CD14-positive monocyte (primary cell): ENCODE measurements at regions not wholly inside any gene's neighbourhood (a gene's known extent, or its start where the extent isn't known, plus 50 kb on each side); places are given as distances from the start of the nearest gene placed in this dataset.
A peak's percentile ranks its signal among the peaks of the same experiment; 100 is the strongest.

Experiments used
- DNase-seq, 3 donors: peaks; one replicate each; pipeline ENCODE4 v3.0.0-alpha.2; 2011 to 2022
- H2AFZ ChIP-seq: 2 replicates; pipeline ENCODE4 v1.6.0; 2012; ENCODE audit warnings: mild to moderate bottlenecking, low read depth, low read length, inconsistent platforms; ENCODE audit not compliant: insufficient read depth, poor library complexity, severe bottlenecking
- H3K27ac ChIP-seq, 2 donors: 1 replicate in 1 of 2; 2 replicates in 1 of 2; pipeline ENCODE4 v1.5.1; 2012 to 2013; ENCODE audit warnings: low read length in 2 of 2, control low read depth in 1 of 2, inconsistent platforms in 1 of 2, low read depth in 1 of 2, mild to moderate bottlenecking in 1 of 2
- H3K27me3 ChIP-seq, 2 donors: one replicate each; pipeline versions ENCODE4 v1.6.0 to v1.6.1; 2011 to 2013; ENCODE audit warnings: low read length in 2 of 2; ENCODE audit not compliant: control insufficient read depth in 2 of 2, insufficient read depth in 2 of 2
- H3K36me3 ChIP-seq, 2 donors: replicated peaks in 1 of 2; 1 replicate in 1 of 2; 2 replicates in 1 of 2; pipeline versions ENCODE4 v1.5.1 to v1.6.1; 2012 to 2013; ENCODE audit warnings: low read length in 2 of 2, control low read depth in 1 of 2, inconsistent platforms in 1 of 2, mild to moderate bottlenecking in 1 of 2; ENCODE audit not compliant: insufficient read depth in 2 of 2, control insufficient read depth in 1 of 2
- H3K4me1 ChIP-seq, 2 donors: 1 replicate in 1 of 2; 2 replicates in 1 of 2; pipeline versions ENCODE4 v1.5.1 to v1.6.1; 2012 to 2013; ENCODE audit warnings: low read length in 2 of 2, control low read depth in 1 of 2, inconsistent platforms in 1 of 2, mild to moderate bottlenecking in 1 of 2, moderate library complexity in 1 of 2; ENCODE audit not compliant: insufficient read depth in 2 of 2, control insufficient read depth in 1 of 2
- H3K4me2 ChIP-seq: replicated peaks from 2 replicates; pipeline ENCODE3; 2012; ENCODE audit warnings: low read length, moderate library complexity, mild to moderate bottlenecking; ENCODE audit not compliant: poor library complexity, severe bottlenecking; ENCODE audit errors: extremely low read depth
- H3K4me3 ChIP-seq, 3 experiments: fragments of 200-600 bp in 1 of 3; sonication (generic) in 1 of 3; replicated peaks in 1 of 3; 1 replicate in 2 of 3; 2 replicates in 1 of 3; pipeline ENCODE4 v1.5.1; 2011 to 2013; ENCODE audit warnings: low read length in 3 of 3, mild to moderate bottlenecking in 3 of 3, control low read depth in 2 of 3, low read depth in 2 of 3, inconsistent platforms in 1 of 3, moderate library complexity in 1 of 3
- H3K79me2 ChIP-seq: 2 replicates; pipeline ENCODE4 v1.6.0; 2012; ENCODE audit warnings: mild to moderate bottlenecking, control low read depth, inconsistent platforms, low read length, moderate library complexity; ENCODE audit not compliant: insufficient read depth
- H3K9ac ChIP-seq: 2 replicates; pipeline ENCODE4 v1.6.0; 2017; ENCODE audit warnings: low read length, mild to moderate bottlenecking; ENCODE audit not compliant: insufficient read depth, poor library complexity, severe bottlenecking
- H3K9me3 ChIP-seq, 2 donors: replicated peaks in 1 of 2; 1 replicate in 1 of 2; 2 replicates in 1 of 2; pipeline versions ENCODE4 v1.5.1 to v1.6.1; 2012 to 2013; ENCODE audit warnings: low read length in 2 of 2, control low read depth in 1 of 2; ENCODE audit not compliant: control insufficient read depth in 1 of 2, insufficient read depth in 1 of 2
- H4K20me1 ChIP-seq: 2 replicates; pipeline ENCODE4 v1.6.0; 2012; ENCODE audit warnings: mild to moderate bottlenecking, low read length, control low read depth, moderate library complexity; ENCODE audit not compliant: insufficient read depth
- H3K27ac Mint-ChIP-seq, 7 donors: one replicate each; pipeline ENCODE4 v1.8.0; 2020; ENCODE audit warnings: mild to moderate bottlenecking in 7 of 7, mixed read lengths in 7 of 7, moderate library complexity in 6 of 7, inconsistent platforms in 2 of 7
- H3K27me3 Mint-ChIP-seq, 3 donors: one replicate each; pipeline ENCODE4 v1.8.0; 2021 to 2022; ENCODE audit warnings: low read depth in 3 of 3, mild to moderate bottlenecking in 3 of 3, mixed read lengths in 3 of 3, moderate library complexity in 3 of 3, inconsistent platforms in 1 of 3
- H3K36me3 Mint-ChIP-seq, 2 donors: one replicate each; pipeline ENCODE4 v1.8.0; 2020; ENCODE audit warnings: mixed read lengths in 2 of 2, inconsistent platforms in 1 of 2, mild to moderate bottlenecking in 1 of 2
- H3K4me1 Mint-ChIP-seq: one replicate; pipeline ENCODE4 v1.8.0; 2020; ENCODE audit warnings: mild to moderate bottlenecking, mixed read lengths
- H3K4me3 Mint-ChIP-seq, 2 donors: one replicate each; pipeline ENCODE4 v1.8.0; 2020; ENCODE audit warnings: mild to moderate bottlenecking in 2 of 2, mixed read lengths in 2 of 2, moderate library complexity in 1 of 2
- H3K9me3 Mint-ChIP-seq, 7 donors: one replicate each; pipeline ENCODE4 v1.8.0; 2020 to 2022; ENCODE audit warnings: mixed read lengths in 7 of 7, mild to moderate bottlenecking in 6 of 7, moderate library complexity in 6 of 7, inconsistent platforms in 2 of 7
- CTCF ChIP-seq: fragments of 200-600 bp; IDR thresholded peaks from one replicate; pipeline ENCODE4 v1.8.0; 2022; ENCODE audit warnings: antibody characterized with exemption, mild to moderate bottlenecking
- WGBS: methylation state at CpG from one replicate; pipeline ENCODE4 v1.1.5; 2013; ENCODE audit warnings: missing lambda C conversion rate; ENCODE audit not compliant: insufficient coverage; 5-methylcytosine and 5-hydroxymethylcytosine counted together
- intact Hi-C, 2 donors: fragments of 100-400 bp; cut with micrococcal nuclease; formaldehyde crosslinking; loops; one replicate each; pipeline versions ENCODE4 v1.15.0 to v1.15.1; 2023

GRCh38 chr6:12586721-12587480 lies 129.7 kb upstream of the PHACTR1 start:
- Histone ChIP-seq H3K4me1 (peaks cover 5 to 13% of the 10 kb centered on the region in 2 donors), H3K4me2 (peak overlapping the region; percentile 24), H3K9ac (no peak overlapping the region), H3K4me3 (peak overlapping the region in 1 of 3 experiments; percentile 47), H3K9me3 (no peaks in the 10 kb centered on the region), H3K27me3 (no peaks in the 10 kb centered on the region), H4K20me1 (no peaks in the 10 kb centered on the region), H3K27ac (no peak overlapping the region), H3K79me2 (no peaks in the 10 kb centered on the region), H2AFZ (no peak overlapping the region), H3K36me3 (no peaks in the 10 kb centered on the region)
- no peaks in the 10 kb centered on the region for H3K27me3 Mint-ChIP-seq
- peak in 2 of 3 donors; percentile 53 to 68 for DNase-seq
- peak overlapping the region in 1 of 2 donors; percentile 61 for H3K4me3 Mint-ChIP-seq
- peaks cover 0 to 2% (median 0%) of the 10 kb centered on the region in 7 donors for H3K9me3 Mint-ChIP-seq
- 100% methylated on average over 3 of the region's 9 CpGs for WGBS
- no peaks in the 10 kb centered on the region for H3K36me3 Mint-ChIP-seq
- peak overlapping the region in 6 of 7 donors; percentile 18 to 78 (median 50) for H3K27ac Mint-ChIP-seq
- H3K4me1 Mint-ChIP-seq: peaks cover 24% of the 10 kb centered on the region
- TF ChIP-seq CTCF: no peak
- intact Hi-C loops: no loop called here

- Histone ChIP-seq H3K36me3 (no peaks in the 10 kb centered on the region), H3K4me1 (peaks cover 27 to 44% of the 10 kb centered on the region in 2 donors), H3K79me2 (no peaks in the 10 kb centered on the region), H2AFZ (no peak overlapping the region), H3K9ac (no peak overlapping the region), H3K27ac (no peak overlapping the region), H3K4me3 (no peak overlapping the region), H4K20me1 (no peaks in the 10 kb centered on the region), H3K27me3 (no peaks in the 10 kb centered on the region), H3K4me2 (no peak overlapping the region), H3K9me3 (no peaks in the 10 kb centered on the region)
- Mint-ChIP-seq H3K4me3 (no peak overlapping the region), H3K27ac (no peak overlapping the region), H3K9me3 (peaks cover 0 to 2% (median 0%) of the 10 kb centered on the region in 7 donors), H3K27me3 (no peaks in the 10 kb centered on the region), H3K36me3 (no peaks in the 10 kb centered on the region), H3K4me1 (peaks cover 32% of the 10 kb centered on the region)
- no peak for TF ChIP-seq CTCF
- intact Hi-C loops: no loop called here
- WGBS: 100% methylated on average over 2 of the region's 2 CpGs
- no peak for DNase-seq
These were observed 125.7 kb upstream of the PHACTR1 start for GRCh38 chr6:12590901-12591300.
